ENCODE measurements at regions not wholly inside any gene's neighbourhood (a gene's known extent, or its start where the extent isn't known, plus 50 kb on each side); places are given as distances from the start of the nearest gene placed in this dataset.

- TF ChIP-seq CTCF (IDR thresholded peaks at IDR 0.05), result no peak
- TF ChIP-seq POLR2AphosphoS5 (IDR thresholded peaks at IDR 0.05; ENCODE audit: insufficient read depth in 1 of 2, low read depth in 1 of 2), result no peak
- TF ChIP-seq POLR2A (IDR thresholded peaks at IDR 0.05), result no peak
Observed at GRCh38 chr18:49691177-49691608, 122.1 kb downstream of the ACAA2 start.

Measured in vagina (tissue), 2 donors.